Stimulated activated CD4-positive, alpha-beta T cell treated with anti-CD3 and anti-CD28 coated beads, Interleukin-4, amount 100 ng/mL, for 24 hours (primary cell): ENCODE measurements at regions not wholly inside any gene's neighbourhood (a gene's known extent, or its start where the extent isn't known, plus 50 kb on each side); places are given as distances from the start of the nearest gene placed in this dataset.
"Not testable (repeated sequence)": the region's sequence is repeated elsewhere in the genome, so short reads cannot be mapped to it uniquely, and the experiment has no call there.

Experiments used
- DNase-seq: peaks from one replicate; pipeline ENCODE4 v3.0.0-alpha.2; 2020

GRCh38 chr14:40074169-40074568, 641.9 kb upstream of the FBXO33 start:
- DNase-seq, result no peak

GRCh38 chr14:40072175-40072574, 639.9 kb upstream of the FBXO33 start:
- no peak for DNase-seq

- no peak for DNase-seq
Observed at GRCh38 chr14:40058901-40059897, 627.0 kb upstream of the FBXO33 start.

- no peak for DNase-seq
Observed at GRCh38 chr14:40053416-40053815, 621.2 kb upstream of the FBXO33 start.

- no peak for DNase-seq
Observed at GRCh38 chr14:40028991-40029390, 596.8 kb upstream of the FBXO33 start.

- DNase-seq, result no peak
Observed at GRCh38 chr14:40025101-40025500, 592.9 kb upstream of the FBXO33 start.

- no peak for DNase-seq
Observed at GRCh38 chr14:40010961-40011360, 578.7 kb upstream of the FBXO33 start.

- no peak for DNase-seq
Observed at GRCh38 chr14:40009771-40010170, 577.5 kb upstream of the FBXO33 start.

GRCh38 chr14:40008345-40008744, 576.1 kb upstream of the FBXO33 start:
- DNase-seq, result not testable (repeated sequence)

GRCh38 chr14:40004871-40005500, 572.8 kb upstream of the FBXO33 start:
- no peak for DNase-seq

- no peak for DNase-seq
Observed at GRCh38 chr14:40003773-40004172, 571.5 kb upstream of the FBXO33 start.

GRCh38 chr14:39998854-39999253, 566.6 kb upstream of the FBXO33 start:
- DNase-seq, result no peak

GRCh38 chr14:39998114-39998513, 565.9 kb upstream of the FBXO33 start:
- DNase-seq, result no peak

- no peak for DNase-seq
Observed at GRCh38 chr14:39991041-39991440, 558.8 kb upstream of the FBXO33 start.

- DNase-seq, result no peak
Observed at GRCh38 chr14:39988939-39989338, 556.7 kb upstream of the FBXO33 start.

- no peak for DNase-seq
Observed at GRCh38 chr14:39984323-39984722, 552.1 kb upstream of the FBXO33 start.

GRCh38 chr14:39977198-39977597, 545.0 kb upstream of the FBXO33 start:
- DNase-seq, result no peak

GRCh38 chr14:39974036-39974435, 541.8 kb upstream of the FBXO33 start:
- DNase-seq, result no peak

GRCh38 chr14:39972704-39973103, 540.5 kb upstream of the FBXO33 start:
- no peak for DNase-seq

- no peak for DNase-seq
Observed at GRCh38 chr14:39967885-39968284, 535.7 kb upstream of the FBXO33 start.

- no peak for DNase-seq
Observed at GRCh38 chr14:39957987-39958386, 525.8 kb upstream of the FBXO33 start.

- DNase-seq, result no peak
Observed at GRCh38 chr14:39957290-39957689, 525.1 kb upstream of the FBXO33 start.

GRCh38 chr14:39956372-39956771, 524.1 kb upstream of the FBXO33 start:
- DNase-seq, result no peak

- DNase-seq, result no peak
Observed at GRCh38 chr14:39948235-39948634, 516.0 kb upstream of the FBXO33 start.
